B cell (primary cell): ENCODE measurements at regions not wholly inside any gene's neighbourhood (a gene's known extent, or its start where the extent isn't known, plus 50 kb on each side); places are given as distances from the start of the nearest gene placed in this dataset.

ENCODE experiments used
- ATAC-seq: fragments of 200-7000 bp; cut with Tn5 transposase; one replicate; pipeline ENCODE4 v1.10.0; 2021; ENCODE audit warnings: low read depth, mild to moderate bottlenecking, moderate number of reproducible peaks, moderate library complexity
- CTCF ChIA-PET: fragments of 350-600 bp; sonication (Branson Sonifier 250); formaldehyde crosslinking; loops from one replicate; lab custom pipeline; 2021; ENCODE audit warnings: antibody characterized with exemption, inconsistent platforms; lab: Charles Lee
- POLR2A ChIA-PET: fragments of 350-600 bp; sonication (Branson Sonifier 250); formaldehyde crosslinking; loops from one replicate; lab custom pipeline; 2021; ENCODE audit warnings: antibody characterized with exemption; lab: Charles Lee
- DNase-seq: peaks from one replicate; pipeline ENCODE4 v3.0.0; 2013
- H2AFZ ChIP-seq: 2 replicates; pipeline ENCODE4 v1.6.1; 2012; ENCODE audit warnings: mild to moderate bottlenecking, low read depth, low read length; ENCODE audit not compliant: insufficient read depth, poor library complexity, severe bottlenecking
- H3K27ac ChIP-seq, 2 donors: 1 replicate in 1 of 2; 2 replicates in 1 of 2; pipeline ENCODE4 v1.5.1; 2012 to 2013; ENCODE audit warnings: low read length in 2 of 2, mild to moderate bottlenecking in 2 of 2, moderate library complexity in 1 of 2
- H3K27me3 ChIP-seq, 4 experiments: fragments of 200-600 bp in 1 of 4; sonication (generic) in 1 of 4; replicated peaks in 1 of 4; 1 replicate in 2 of 4; 2 replicates in 2 of 4; pipeline versions ENCODE4 v1.6.1 to v1.7.0; 2013 to 2016; ENCODE audit warnings: low read length in 3 of 4, mild to moderate bottlenecking in 2 of 4, mixed read lengths in 1 of 4, moderate library complexity in 1 of 4; ENCODE audit not compliant: insufficient read depth in 4 of 4, control insufficient read depth in 3 of 4; ENCODE audit errors: control extremely low read depth in 1 of 4
- H3K36me3 ChIP-seq, 2 experiments: replicated peaks in 1 of 2; 1 replicate in 1 of 2; 2 replicates in 1 of 2; pipeline versions ENCODE4 v1.6.1 to v1.7.1; 2013; ENCODE audit warnings: low read length in 1 of 2; ENCODE audit not compliant: insufficient read depth in 2 of 2, control insufficient read depth in 1 of 2; ENCODE audit errors: control extremely low read depth in 1 of 2, extremely low read depth in 1 of 2
- H3K4me1 ChIP-seq, 2 donors: fragments of 200-600 bp in 1 of 2; sonication (generic) in 1 of 2; 1 replicate in 1 of 2; 2 replicates in 1 of 2; pipeline versions ENCODE4 v1.5.1 to v1.6.1; 2013 to 2017; ENCODE audit warnings: low read length in 2 of 2; ENCODE audit not compliant: control insufficient read depth in 2 of 2, insufficient read depth in 2 of 2
- H3K4me2 ChIP-seq: replicated peaks from 2 replicates; pipeline ENCODE3; 2012; ENCODE audit warnings: mild to moderate bottlenecking, low read depth, low read length; ENCODE audit not compliant: poor library complexity, severe bottlenecking
- H3K4me3 ChIP-seq, 5 experiments: fragments of 200-600 bp in 1 of 5; sonication (generic) in 1 of 5; 1 replicate in 3 of 5; 2 replicates in 2 of 5; pipeline versions ENCODE4 v1.5.1 to v1.7.0; 2011 to 2016; ENCODE audit warnings: low read length in 4 of 5, mild to moderate bottlenecking in 4 of 5, low read depth in 2 of 5, control low read depth in 1 of 5, moderate library complexity in 1 of 5; ENCODE audit not compliant: insufficient read depth in 1 of 5; ENCODE audit errors: control extremely low read depth in 1 of 5, extremely low read depth in 1 of 5
- H3K79me2 ChIP-seq: fragments of 200-600 bp; sonication (generic); one replicate; pipeline ENCODE4 v1.6.0; 2016; ENCODE audit warnings: low read length; ENCODE audit not compliant: control insufficient read depth, insufficient read depth
- H3K9ac ChIP-seq: fragments of 200-600 bp; sonication (generic); 2 replicates; pipeline ENCODE4 v1.6.1; 2017; ENCODE audit warnings: mild to moderate bottlenecking, low read length, moderate library complexity
- H3K9me3 ChIP-seq, 3 donors: one replicate each; pipeline versions ENCODE4 v1.6.1 to v1.7.1; 2013; ENCODE audit warnings: low read length in 2 of 3; ENCODE audit not compliant: control insufficient read depth in 2 of 3, insufficient read depth in 1 of 3; ENCODE audit errors: control extremely low read depth in 1 of 3
- H4K20me1 ChIP-seq: 2 replicates; pipeline ENCODE4 v1.6.0; 2012; ENCODE audit warnings: mild to moderate bottlenecking, low read length; ENCODE audit not compliant: insufficient read depth, control insufficient read depth, poor library complexity, severe bottlenecking
- H3K27ac Mint-ChIP-seq: one replicate; pipeline ENCODE4 v1.8.0; 2021; ENCODE audit warnings: mixed read lengths
- H3K27me3 Mint-ChIP-seq: one replicate; pipeline ENCODE4 v1.8.0; 2021; ENCODE audit warnings: mixed read lengths
- H3K4me1 Mint-ChIP-seq: one replicate; pipeline ENCODE4 v1.8.0; 2021; ENCODE audit warnings: mixed read lengths
- H3K4me3 Mint-ChIP-seq: one replicate; pipeline ENCODE4 v1.8.0; 2021; ENCODE audit warnings: mixed read lengths
- H3K9me3 Mint-ChIP-seq: one replicate; pipeline ENCODE4 v1.8.0; 2022; ENCODE audit warnings: mixed read lengths; ENCODE audit not compliant: insufficient read depth
- EZH2 ChIP-seq: IDR thresholded peaks from 2 replicates; pipeline ENCODE4 v1.6.1; 2012; ENCODE audit warnings: borderline replicate concordance, low read depth, mild to moderate bottlenecking, moderate library complexity, low read length; ENCODE audit not compliant: insufficient read depth, poor library complexity, severe bottlenecking
- WGBS: methylation state at CpG from one replicate; pipeline ENCODE4 v1.1.5; 2013; ENCODE audit warnings: missing lambda C conversion rate; ENCODE audit not compliant: insufficient coverage; 5-methylcytosine and 5-hydroxymethylcytosine counted together
- intact Hi-C: fragments of 100-400 bp; cut with micrococcal nuclease; formaldehyde crosslinking; loops from one replicate; pipeline ENCODE4 v1.10.0; 2022
- TF ChIP-seq, protein P1 (sequence below): fragments of 200-600 bp; IDR thresholded peaks from one replicate; pipeline ENCODE4 v1.8.0; 2022; ENCODE audit warnings: antibody characterized with exemption, mild to moderate bottlenecking

DNA sequence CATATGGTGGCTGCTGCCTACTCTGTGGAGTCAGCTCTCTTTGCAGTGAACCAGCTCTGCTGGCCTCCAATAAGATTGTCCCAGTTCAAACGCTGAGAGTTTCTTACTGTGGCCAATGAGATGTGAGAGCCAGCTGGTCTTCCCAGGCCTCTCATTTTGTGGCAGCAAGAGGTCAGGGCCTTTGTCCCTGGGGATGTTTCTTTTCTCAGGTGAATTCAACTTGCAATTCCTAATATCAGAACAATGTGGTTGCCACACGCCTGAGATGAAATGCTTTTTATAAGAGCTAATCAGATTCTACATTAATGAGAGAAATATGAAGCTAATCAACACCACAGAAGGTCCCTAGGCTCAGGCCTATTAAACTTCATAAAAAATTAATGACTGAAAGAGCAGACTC is 660.1 kb upstream of the CAMK1G start:
- H3K4me3 ChIP-seq: no peak overlapping the region
- DNase-seq (no peak), ATAC-seq (no peak)
- Mint-ChIP-seq H3K4me1 (no peaks in the 10 kb centered on the region), H3K9me3 (no peaks in the 10 kb centered on the region), H3K27me3 (no peaks in the 10 kb centered on the region), H3K4me3 (no peak overlapping the region), H3K27ac (no peak overlapping the region)
- no peaks in the 10 kb centered on the region for H4K20me1 ChIP-seq
- H3K9me3 ChIP-seq: peaks cover 0 to 4% (median 0%) of the 10 kb centered on the region in 3 donors
- H3K4me2 ChIP-seq: no peak overlapping the region
- H3K4me1 ChIP-seq: no peaks in the 10 kb centered on the region
- no peak overlapping the region for H3K9ac ChIP-seq
- H3K27me3 ChIP-seq: no peaks in the 10 kb centered on the region
- 89% methylated on average over 1 of the region's 2 CpGs for WGBS
- intact Hi-C loops: no loop called here
- H2AFZ ChIP-seq: no peak overlapping the region
- H3K27ac ChIP-seq: no peak overlapping the region
- ChIA-PET POLR2A (no interaction called here), CTCF (no interaction called here)
- no peaks in the 10 kb centered on the region for H3K79me2 ChIP-seq
- no peak for TF ChIP-seq EZH2
- TF ChIP-seq, protein P1, sequence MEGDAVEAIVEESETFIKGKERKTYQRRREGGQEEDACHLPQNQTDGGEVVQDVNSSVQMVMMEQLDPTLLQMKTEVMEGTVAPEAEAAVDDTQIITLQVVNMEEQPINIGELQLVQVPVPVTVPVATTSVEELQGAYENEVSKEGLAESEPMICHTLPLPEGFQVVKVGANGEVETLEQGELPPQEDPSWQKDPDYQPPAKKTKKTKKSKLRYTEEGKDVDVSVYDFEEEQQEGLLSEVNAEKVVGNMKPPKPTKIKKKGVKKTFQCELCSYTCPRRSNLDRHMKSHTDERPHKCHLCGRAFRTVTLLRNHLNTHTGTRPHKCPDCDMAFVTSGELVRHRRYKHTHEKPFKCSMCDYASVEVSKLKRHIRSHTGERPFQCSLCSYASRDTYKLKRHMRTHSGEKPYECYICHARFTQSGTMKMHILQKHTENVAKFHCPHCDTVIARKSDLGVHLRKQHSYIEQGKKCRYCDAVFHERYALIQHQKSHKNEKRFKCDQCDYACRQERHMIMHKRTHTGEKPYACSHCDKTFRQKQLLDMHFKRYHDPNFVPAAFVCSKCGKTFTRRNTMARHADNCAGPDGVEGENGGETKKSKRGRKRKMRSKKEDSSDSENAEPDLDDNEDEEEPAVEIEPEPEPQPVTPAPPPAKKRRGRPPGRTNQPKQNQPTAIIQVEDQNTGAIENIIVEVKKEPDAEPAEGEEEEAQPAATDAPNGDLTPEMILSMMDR: no peak
- H3K36me3 ChIP-seq: no peaks in the 10 kb centered on the region

DNA sequence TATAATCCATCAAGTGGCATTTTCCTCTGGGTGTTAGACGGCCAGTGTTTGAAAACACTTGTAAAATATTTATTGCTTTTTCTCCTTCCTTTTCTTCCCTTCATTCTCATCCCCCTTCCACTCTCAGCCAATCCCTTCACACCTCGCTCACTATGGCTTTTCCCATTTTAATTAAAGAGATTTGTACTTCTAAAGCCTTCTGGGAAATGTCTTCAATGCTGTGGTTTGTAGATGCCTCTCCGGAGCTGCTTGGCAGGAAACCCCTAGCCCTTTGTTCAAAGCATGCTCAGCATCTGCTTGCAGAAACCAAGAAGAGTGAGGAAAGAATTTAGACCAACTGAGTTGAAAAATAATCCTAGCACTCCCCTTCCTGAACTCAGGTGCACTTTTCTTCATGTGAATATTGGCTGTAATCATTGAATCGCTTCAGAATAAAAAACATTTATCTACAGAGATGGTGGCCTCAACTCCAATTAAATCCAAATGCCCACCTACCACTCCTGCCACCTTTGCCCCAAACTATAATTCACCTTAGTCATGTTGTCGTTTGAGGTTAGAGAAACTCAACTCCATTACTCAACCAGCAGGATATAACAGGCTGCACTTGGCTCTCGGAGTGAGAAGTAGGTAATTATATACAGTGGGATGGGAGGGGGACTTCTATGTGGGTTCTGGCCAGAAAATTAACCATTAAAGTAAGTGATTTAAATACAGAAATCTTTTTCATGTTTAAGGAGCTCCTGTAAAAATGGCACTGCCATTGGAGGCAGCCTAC is 659.4 kb upstream of the CAMK1G start:
- WGBS: no CpG with 5 or more reads among the region's 6 CpGs
- CTCF ChIA-PET: no interaction called here
- Histone ChIP-seq H3K4me2 (no peak overlapping the region), H3K9ac (no peak overlapping the region), H3K79me2 (no peaks in the 10 kb centered on the region), H2AFZ (no peak overlapping the region), H3K27ac (no peak overlapping the region), H3K36me3 (no peaks in the 10 kb centered on the region), H3K4me3 (no peak overlapping the region), H3K4me1 (no peaks in the 10 kb centered on the region), H4K20me1 (no peaks in the 10 kb centered on the region), H3K27me3 (no peaks in the 10 kb centered on the region), H3K9me3 (peaks cover 0 to 4% (median 0%) of the 10 kb centered on the region in 3 donors)
- no peaks in the 10 kb centered on the region for H3K9me3 Mint-ChIP-seq
- H3K27me3 Mint-ChIP-seq: no peaks in the 10 kb centered on the region
- intact Hi-C loops: no loop called here
- DNase-seq (no peak), ATAC-seq (no peak)
- no peak overlapping the region for H3K27ac Mint-ChIP-seq
- POLR2A ChIA-PET: no interaction called here
- H3K4me1 Mint-ChIP-seq: no peaks in the 10 kb centered on the region
- no peak for TF ChIP-seq EZH2
- TF ChIP-seq, protein P1: no peak
- H3K4me3 Mint-ChIP-seq: no peak overlapping the region
